ENCODE measurements at regions not wholly inside any gene's neighbourhood (a gene's known extent, or its start where the extent isn't known, plus 50 kb on each side); places are given as distances from the start of the nearest gene placed in this dataset.
A peak's percentile ranks its signal among the peaks of the same experiment; 100 is the strongest.

- H3K4me3 ChIP-seq (ENCODE audit: low read length in 3 of 3): no peak overlapping the region
- no peaks in the 10 kb centered on the region for H3K9me3 ChIP-seq (ENCODE audit: control insufficient read depth in 3 of 3, low read length in 3 of 3)
- H3K36me3 ChIP-seq (ENCODE audit: control insufficient read depth in 3 of 3, insufficient read depth in 3 of 3, low read length in 3 of 3): no peaks in the 10 kb centered on the region
- H3K4me1 ChIP-seq (ENCODE audit: control insufficient read depth in 3 of 3, insufficient read depth in 3 of 3, low read length in 3 of 3): no peaks in the 10 kb centered on the region
- H3K27me3 ChIP-seq (ENCODE audit: control insufficient read depth in 3 of 3, insufficient read depth in 3 of 3, low read length in 3 of 3): no peaks in the 10 kb centered on the region
- H3K9ac ChIP-seq (ENCODE audit: low read depth in 1 of 3, low read length in 3 of 3): no peak overlapping the region
- no peak overlapping the region for H3K27ac ChIP-seq (ENCODE audit: low read depth, low read length)
These were observed 529.6 kb upstream of the ZEB2 start for GRCh38 chr2:145049475-145049874.

GRCh38 chr2:145047554-145047953 lies 527.6 kb upstream of the ZEB2 start:
- Histone ChIP-seq H3K27me3 (ENCODE audit: control insufficient read depth in 3 of 3, insufficient read depth in 3 of 3, low read length in 3 of 3) (no peaks in the 10 kb centered on the region), H3K27ac (ENCODE audit: low read depth, low read length) (no peak overlapping the region), H3K9me3 (ENCODE audit: control insufficient read depth in 3 of 3, low read length in 3 of 3) (no peaks in the 10 kb centered on the region), H3K4me3 (ENCODE audit: low read length in 3 of 3) (no peak overlapping the region), H3K9ac (ENCODE audit: low read depth in 1 of 3, low read length in 3 of 3) (no peak overlapping the region), H3K36me3 (ENCODE audit: control insufficient read depth in 3 of 3, insufficient read depth in 3 of 3, low read length in 3 of 3) (no peaks in the 10 kb centered on the region), H3K4me1 (ENCODE audit: control insufficient read depth in 3 of 3, insufficient read depth in 3 of 3, low read length in 3 of 3) (no peaks in the 10 kb centered on the region)

GRCh38 chr2:145044491-145044890 lies 524.6 kb upstream of the ZEB2 start:
- no peaks in the 10 kb centered on the region for H3K9me3 ChIP-seq (ENCODE audit: control insufficient read depth in 3 of 3, low read length in 3 of 3)
- no peak overlapping the region for H3K27ac ChIP-seq (ENCODE audit: low read depth, low read length)
- no peaks in the 10 kb centered on the region for H3K36me3 ChIP-seq (ENCODE audit: control insufficient read depth in 3 of 3, insufficient read depth in 3 of 3, low read length in 3 of 3)
- no peak overlapping the region for H3K9ac ChIP-seq (ENCODE audit: low read depth in 1 of 3, low read length in 3 of 3)
- H3K4me3 ChIP-seq (ENCODE audit: low read length in 3 of 3): no peak overlapping the region
- H3K4me1 ChIP-seq (ENCODE audit: control insufficient read depth in 3 of 3, insufficient read depth in 3 of 3, low read length in 3 of 3): no peaks in the 10 kb centered on the region
- no peaks in the 10 kb centered on the region for H3K27me3 ChIP-seq (ENCODE audit: control insufficient read depth in 3 of 3, insufficient read depth in 3 of 3, low read length in 3 of 3)

DNA sequence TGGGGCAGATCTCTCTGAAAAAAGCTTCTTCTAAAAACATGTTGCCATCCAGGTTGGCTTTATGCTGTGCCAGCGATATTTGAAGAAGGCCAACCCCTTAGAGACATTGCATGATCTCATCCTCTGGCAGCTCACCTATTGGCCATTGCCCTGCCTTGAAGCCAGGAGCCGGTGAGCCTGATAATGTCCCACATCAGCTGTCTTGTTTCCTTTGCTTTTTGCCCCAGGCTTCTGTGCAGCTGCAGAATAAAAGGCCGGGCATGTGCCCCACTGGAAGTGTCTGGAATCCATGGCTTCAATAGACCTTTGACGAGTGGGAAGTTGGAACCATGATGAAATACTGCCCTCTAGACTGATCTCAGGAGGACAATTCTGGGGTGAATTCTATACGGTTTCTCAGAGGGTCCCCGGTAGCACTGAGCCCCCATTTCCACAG lies 523.5 kb upstream of the ZEB2 start:
- Histone ChIP-seq H3K4me1 (ENCODE audit: control insufficient read depth in 3 of 3, insufficient read depth in 3 of 3, low read length in 3 of 3) (no peaks in the 10 kb centered on the region), H3K27me3 (ENCODE audit: control insufficient read depth in 3 of 3, insufficient read depth in 3 of 3, low read length in 3 of 3) (no peaks in the 10 kb centered on the region), H3K27ac (ENCODE audit: low read depth, low read length) (no peak overlapping the region), H3K4me3 (ENCODE audit: low read length in 3 of 3) (no peak overlapping the region), H3K9me3 (ENCODE audit: control insufficient read depth in 3 of 3, low read length in 3 of 3) (no peaks in the 10 kb centered on the region), H3K9ac (ENCODE audit: low read depth in 1 of 3, low read length in 3 of 3) (no peak overlapping the region), H3K36me3 (ENCODE audit: control insufficient read depth in 3 of 3, insufficient read depth in 3 of 3, low read length in 3 of 3) (no peaks in the 10 kb centered on the region)

GRCh38 chr2:145041706-145042105 lies 521.8 kb upstream of the ZEB2 start:
- Histone ChIP-seq H3K4me3 (ENCODE audit: low read length in 3 of 3) (no peak overlapping the region), H3K9me3 (ENCODE audit: control insufficient read depth in 3 of 3, low read length in 3 of 3) (no peaks in the 10 kb centered on the region), H3K36me3 (ENCODE audit: control insufficient read depth in 3 of 3, insufficient read depth in 3 of 3, low read length in 3 of 3) (no peaks in the 10 kb centered on the region), H3K4me1 (ENCODE audit: control insufficient read depth in 3 of 3, insufficient read depth in 3 of 3, low read length in 3 of 3) (no peaks in the 10 kb centered on the region), H3K9ac (ENCODE audit: low read depth in 1 of 3, low read length in 3 of 3) (no peak overlapping the region), H3K27ac (ENCODE audit: low read depth, low read length) (no peak overlapping the region), H3K27me3 (ENCODE audit: control insufficient read depth in 3 of 3, insufficient read depth in 3 of 3, low read length in 3 of 3) (peaks cover 0 to 2% (median 0%) of the 10 kb centered on the region in 3 donors)

GRCh38 chr2:145040433-145040832 lies 520.5 kb upstream of the ZEB2 start:
- H3K9me3 ChIP-seq (ENCODE audit: control insufficient read depth in 3 of 3, low read length in 3 of 3): no peaks in the 10 kb centered on the region
- no peak overlapping the region for H3K27ac ChIP-seq (ENCODE audit: low read depth, low read length)

DNA sequence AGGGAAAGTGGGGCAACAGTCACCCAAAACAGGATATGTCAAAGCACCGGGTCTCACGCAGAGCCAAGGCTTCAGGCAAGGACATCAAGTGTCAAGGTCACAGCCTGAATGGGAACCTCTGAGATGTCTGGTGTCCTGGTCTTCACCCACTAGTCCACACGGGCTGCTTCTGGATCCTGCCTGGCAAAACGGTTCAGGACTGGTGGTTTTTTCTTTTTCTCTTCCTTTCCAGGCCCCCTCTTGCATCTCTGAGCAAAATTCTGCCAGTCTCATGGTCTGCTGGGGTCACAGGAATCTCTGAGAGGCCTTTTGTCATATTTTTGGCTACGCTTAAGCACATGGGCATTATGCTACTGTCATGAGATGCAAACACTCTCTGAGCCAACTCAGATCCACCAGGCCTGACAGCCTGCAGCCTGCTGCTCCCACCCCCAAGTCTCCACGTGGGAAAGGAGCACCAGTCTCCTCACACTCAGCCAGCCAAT lies 518.2 kb upstream of the ZEB2 start:
- no peak overlapping the region for H3K27ac ChIP-seq (ENCODE audit: low read depth, low read length)
- peaks cover 0 to 2% (median 0%) of the 10 kb centered on the region in 3 donors for H3K27me3 ChIP-seq (ENCODE audit: control insufficient read depth in 3 of 3, insufficient read depth in 3 of 3, low read length in 3 of 3)

More at GRCh38 chr2:145040433-145040832, 520.5 kb upstream of the ZEB2 start:
- Histone ChIP-seq H3K4me3 (ENCODE audit: low read length in 3 of 3) (no peak overlapping the region), H3K36me3 (ENCODE audit: control insufficient read depth in 3 of 3, insufficient read depth in 3 of 3, low read length in 3 of 3) (no peaks in the 10 kb centered on the region), H3K27me3 (ENCODE audit: control insufficient read depth in 3 of 3, insufficient read depth in 3 of 3, low read length in 3 of 3) (peaks cover 0 to 2% (median 0%) of the 10 kb centered on the region in 3 donors), H3K4me1 (ENCODE audit: control insufficient read depth in 3 of 3, insufficient read depth in 3 of 3, low read length in 3 of 3) (no peaks in the 10 kb centered on the region), H3K9ac (ENCODE audit: low read depth in 1 of 3, low read length in 3 of 3) (no peak overlapping the region)

DNA sequence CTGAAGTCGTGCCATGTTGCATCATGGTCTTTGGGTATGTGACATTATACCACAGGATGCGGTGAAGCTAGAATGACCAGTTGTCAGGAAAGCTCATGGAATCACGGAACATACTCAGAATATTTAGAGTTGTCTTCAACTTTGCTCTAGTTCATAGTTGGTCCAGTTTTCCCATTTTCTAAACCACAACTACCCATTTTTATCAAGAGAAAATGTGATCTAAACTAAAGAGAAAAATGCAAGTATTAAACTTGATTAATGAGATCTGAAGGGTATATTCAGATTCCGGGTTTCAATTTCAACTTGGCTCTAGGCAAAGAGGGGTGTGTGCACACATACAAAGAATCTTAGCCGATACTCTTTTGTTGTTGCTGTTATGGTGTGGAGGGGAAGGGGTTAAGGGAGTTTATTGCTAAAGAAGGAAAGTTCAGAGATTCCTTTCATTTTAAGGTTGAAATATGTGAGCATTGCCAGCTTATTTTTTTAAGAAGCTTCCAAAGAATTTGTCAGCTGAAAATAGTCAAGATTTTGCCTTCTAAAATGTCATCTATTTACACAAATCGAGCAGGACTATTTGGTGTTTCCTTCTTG lies 516.6 kb upstream of the ZEB2 start:
- Histone ChIP-seq H3K27ac (ENCODE audit: low read depth, low read length) (peak overlapping the region; percentile 22), H3K36me3 (ENCODE audit: control insufficient read depth in 3 of 3, insufficient read depth in 3 of 3, low read length in 3 of 3) (no peaks in the 10 kb centered on the region), H3K9me3 (ENCODE audit: control insufficient read depth in 3 of 3, low read length in 3 of 3) (peaks cover 0 to 2% (median 0%) of the 10 kb centered on the region in 3 donors), H3K4me1 (ENCODE audit: control insufficient read depth in 3 of 3, insufficient read depth in 3 of 3, low read length in 3 of 3) (no peaks in the 10 kb centered on the region), H3K9ac (ENCODE audit: low read depth in 1 of 3, low read length in 3 of 3) (no peak overlapping the region), H3K4me3 (ENCODE audit: low read length in 3 of 3) (no peak overlapping the region), H3K27me3 (ENCODE audit: control insufficient read depth in 3 of 3, insufficient read depth in 3 of 3, low read length in 3 of 3) (peaks cover 0 to 2% (median 0%) of the 10 kb centered on the region in 3 donors)

More for the DNA sequence above, 518.2 kb upstream of the ZEB2 start:
- Histone ChIP-seq H3K4me1 (ENCODE audit: control insufficient read depth in 3 of 3, insufficient read depth in 3 of 3, low read length in 3 of 3) (no peaks in the 10 kb centered on the region), H3K9me3 (ENCODE audit: control insufficient read depth in 3 of 3, low read length in 3 of 3) (peaks cover 0 to 2% (median 0%) of the 10 kb centered on the region in 3 donors), H3K36me3 (ENCODE audit: control insufficient read depth in 3 of 3, insufficient read depth in 3 of 3, low read length in 3 of 3) (no peaks in the 10 kb centered on the region), H3K9ac (ENCODE audit: low read depth in 1 of 3, low read length in 3 of 3) (no peak overlapping the region), H3K4me3 (ENCODE audit: low read length in 3 of 3) (no peak overlapping the region)

GRCh38 chr2:145034511-145034910 lies 514.6 kb upstream of the ZEB2 start:
- Histone ChIP-seq H3K4me3 (ENCODE audit: low read length in 3 of 3) (no peak overlapping the region), H3K4me1 (ENCODE audit: control insufficient read depth in 3 of 3, insufficient read depth in 3 of 3, low read length in 3 of 3) (no peaks in the 10 kb centered on the region), H3K27ac (ENCODE audit: low read depth, low read length) (no peak overlapping the region), H3K9me3 (ENCODE audit: control insufficient read depth in 3 of 3, low read length in 3 of 3) (peaks cover 0 to 2% (median 0%) of the 10 kb centered on the region in 3 donors), H3K36me3 (ENCODE audit: control insufficient read depth in 3 of 3, insufficient read depth in 3 of 3, low read length in 3 of 3) (no peaks in the 10 kb centered on the region), H3K9ac (ENCODE audit: low read depth in 1 of 3, low read length in 3 of 3) (no peak overlapping the region), H3K27me3 (ENCODE audit: control insufficient read depth in 3 of 3, insufficient read depth in 3 of 3, low read length in 3 of 3) (peaks cover 0 to 2% (median 0%) of the 10 kb centered on the region in 3 donors)

- peaks cover 0 to 2% (median 0%) of the 10 kb centered on the region in 3 donors for H3K27me3 ChIP-seq (ENCODE audit: control insufficient read depth in 3 of 3, insufficient read depth in 3 of 3, low read length in 3 of 3)
- H3K27ac ChIP-seq (ENCODE audit: low read depth, low read length): no peak overlapping the region
- no peaks in the 10 kb centered on the region for H3K36me3 ChIP-seq (ENCODE audit: control insufficient read depth in 3 of 3, insufficient read depth in 3 of 3, low read length in 3 of 3)
- no peak overlapping the region for H3K9ac ChIP-seq (ENCODE audit: low read depth in 1 of 3, low read length in 3 of 3)
- H3K4me3 ChIP-seq (ENCODE audit: low read length in 3 of 3): no peak overlapping the region
- no peaks in the 10 kb centered on the region for H3K4me1 ChIP-seq (ENCODE audit: control insufficient read depth in 3 of 3, insufficient read depth in 3 of 3, low read length in 3 of 3)
- peaks cover 0 to 2% (median 0%) of the 10 kb centered on the region in 3 donors for H3K9me3 ChIP-seq (ENCODE audit: control insufficient read depth in 3 of 3, low read length in 3 of 3)
These were observed 513.5 kb upstream of the ZEB2 start for GRCh38 chr2:145033438-145033837.

Data from skeletal muscle tissue (tissue), 3 donors.